HepG2 (cell line): ENCODE measurements at regions not wholly inside any gene's neighbourhood (a gene's known extent, or its start where the extent isn't known, plus 50 kb on each side); places are given as distances from the start of the nearest gene placed in this dataset.

Source experiments
- ATAC-seq: fragments of 200-7000 bp; cut with Tn5 transposase; 3 replicates; pipeline ENCODE4 v1.9.1; 2020; ENCODE audit warnings: mild to moderate bottlenecking, moderate library complexity
- BruUV-seq: library from RNA; stranded (reverse); fragments of 400-500 nt; replicated peaks from 2 replicates; lab custom pipeline; 2021; lab: Mats Ljungman, UMichigan
- CTCF ChIA-PET: fragments of 300-600 bp; formaldehyde crosslinking; extraction: SDS; loops from one replicate; lab custom pipeline; 2021; ENCODE audit warnings: low total read pairs, inconsistent platforms, low intra/inter-chr PET ratio; lab: Yijun Ruan, JAX
- POLR2A ChIA-PET: fragments of 350-600 bp; sonication (Branson Sonifier 250); formaldehyde crosslinking; loops from one replicate; lab custom pipeline; 2020; ENCODE audit warnings: antibody characterized with exemption, inconsistent platforms; lab: Yijun Ruan, JAX
- DNase-seq: peaks from one replicate; pipeline ENCODE4 v3.0.0-alpha.2; 2015; ENCODE audit warnings: low spot score
- FAIRE-seq: peaks from 3 replicates; lab custom pipeline; 2011; peaks lifted over from hg19 to GRCh38; lab: Jason Lieb, UNC
- H2AFZ ChIP-seq: one replicate; pipeline ENCODE4 v1.6.1; 2011; ENCODE audit warnings: low read length, inconsistent platforms
- H3K27ac ChIP-seq: fragments of 300-600 bp; 3 replicates; pipeline ENCODE4 v1.8.0; 2011; ENCODE audit warnings: mixed run types, mild to moderate bottlenecking, mixed read lengths, low read length, inconsistent platforms; ENCODE audit not compliant: insufficient read depth; ENCODE audit errors: extremely low read length
- H3K27me3 ChIP-seq, 2 experiments: fragments of 200-600 bp in 1 of 2; 2 replicates in 1 of 2; 3 replicates in 1 of 2; pipeline versions ENCODE4 v1.6.0 to v1.8.0; 2011; ENCODE audit warnings: low read length in 2 of 2, mild to moderate bottlenecking in 2 of 2, moderate library complexity in 2 of 2, inconsistent platforms in 1 of 2; ENCODE audit not compliant: insufficient read depth in 2 of 2, control insufficient read depth in 1 of 2
- H3K36me3 ChIP-seq, 2 experiments: fragments of 200-600 bp in 1 of 2; replicated peaks in 1 of 2; 2 replicates in 1 of 2; 3 replicates in 1 of 2; pipeline versions ENCODE4 v1.5.1 to v1.8.0; 2011; ENCODE audit warnings: low read length in 2 of 2, inconsistent platforms in 1 of 2; ENCODE audit not compliant: insufficient read depth in 2 of 2, control insufficient read depth in 1 of 2
- H3K4me1 ChIP-seq: 2 replicates; pipeline ENCODE4 v1.5.1; 2012; ENCODE audit warnings: low read length, inconsistent platforms; ENCODE audit not compliant: insufficient read depth
- H3K4me2 ChIP-seq: 2 replicates; pipeline ENCODE4 v1.6.0; 2011; ENCODE audit warnings: low read depth, low read length, inconsistent platforms
- H3K4me3 ChIP-seq, 3 experiments: fragments of 200-600 bp in 1 of 3; sonication (generic), shearing (Covaris generic) in 1 of 3; replicated peaks in 1 of 3; 2 replicates each; pipeline ENCODE4 v1.5.1; 2011 to 2016; ENCODE audit warnings: low read length in 3 of 3, inconsistent platforms in 2 of 3, low read depth in 2 of 3, mild to moderate bottlenecking in 2 of 3, control low read depth in 1 of 3, mixed read lengths in 1 of 3; ENCODE audit not compliant: insufficient read depth in 1 of 3
- H3K79me2 ChIP-seq: one replicate; pipeline ENCODE4 v1.6.1; 2011; ENCODE audit warnings: low read length, inconsistent platforms; ENCODE audit not compliant: insufficient read depth
- H3K9ac ChIP-seq: 2 replicates; pipeline ENCODE4 v1.6.0; 2011; ENCODE audit warnings: mild to moderate bottlenecking, low read depth, low read length, inconsistent platforms; ENCODE audit not compliant: insufficient read depth
- H3K9me3 ChIP-seq: 2 replicates; pipeline ENCODE4 v1.5.1; 2012; ENCODE audit warnings: mild to moderate bottlenecking, low read length
- H4K20me1 ChIP-seq: 2 replicates; pipeline ENCODE4 v1.6.0; 2011; ENCODE audit warnings: inconsistent platforms, mild to moderate bottlenecking, low read length, moderate library complexity; ENCODE audit not compliant: insufficient read depth
- ERF ChIP-seq: IDR thresholded peaks from 2 replicates; pipeline ENCODE4 v1.6.1; 2018; ENCODE audit warnings: missing biosample characterization, missing genetic modification reagents
- JUN ChIP-seq: sonication (generic); formaldehyde crosslinking; IDR thresholded peaks from 2 replicates; pipeline ENCODE4 v1.4.0; 2020; ENCODE audit warnings: mild to moderate bottlenecking, missing genetic modification reagents
- NFYB ChIP-seq: sonication (generic); formaldehyde crosslinking; IDR thresholded peaks from 2 replicates; pipeline ENCODE4 v1.4.0; 2020; ENCODE audit warnings: missing genetic modification reagents
- RARG ChIP-seq: sonication (generic); formaldehyde crosslinking; IDR thresholded peaks from 2 replicates; pipeline ENCODE4 v1.4.0; 2020; ENCODE audit warnings: low read depth, mild to moderate bottlenecking, missing genetic modification reagents
- ZBTB7A ChIP-seq: sonication (generic); formaldehyde crosslinking; IDR thresholded peaks from 2 replicates; pipeline ENCODE4 v1.8.0; 2022; ENCODE audit warnings: mild to moderate bottlenecking, missing genetic modification reagents
- ZNF101 ChIP-seq: sonication (generic); formaldehyde crosslinking; IDR thresholded peaks from 2 replicates; pipeline ENCODE4 v1.4.0; 2020; ENCODE audit warnings: mild to moderate bottlenecking, low read depth, missing genetic modification reagents, borderline replicate concordance
- ZNF614 ChIP-seq: IDR thresholded peaks from 2 replicates; pipeline ENCODE4 v1.6.1; 2018; ENCODE audit warnings: missing biosample characterization, missing genetic modification reagents, inconsistent platforms, borderline replicate concordance
- WGBS: methylation state at CpG from one replicate; pipeline ENCODE4 v1.1.6; 2017; ENCODE audit warnings: low lambda C conversion rate; 5-methylcytosine and 5-hydroxymethylcytosine counted together
- in situ Hi-C: cut with HindIII; loops from 2 replicates; pipeline ENCODE4 v1.10.0; 2017; ENCODE audit warnings: low pct_unique_long_range_greater_than_20kb; ENCODE audit not compliant: extremely low pct_ligation_motif_present
- intact Hi-C: fragments of 100-400 bp; cut with micrococcal nuclease; formaldehyde crosslinking; loops from one replicate; pipeline ENCODE4 v1.10.0; 2022; ENCODE audit not compliant: unreplicated experiment
- TF ChIP-seq, protein P1 (sequence below): IDR thresholded peaks from 2 replicates; pipeline ENCODE4 v1.6.1; 2016; ENCODE audit warnings: missing compliant biosample characterization, missing genetic modification reagents, borderline replicate concordance

GRCh38 chr13:77384999-77385398 is 58.1 kb upstream of the MYCBP2 start:
- Histone ChIP-seq H3K9ac (no peak overlapping the region), H3K4me2 (no peak overlapping the region), H3K4me3 (no peak overlapping the region), H3K79me2 (no peaks in the 10 kb centered on the region), H2AFZ (no peak overlapping the region), H3K36me3 (no peaks in the 10 kb centered on the region), H3K9me3 (no peaks in the 10 kb centered on the region), H4K20me1 (no peaks in the 10 kb centered on the region), H3K27ac (no peak overlapping the region), H3K27me3 (no peaks in the 10 kb centered on the region), H3K4me1 (no peaks in the 10 kb centered on the region)
- ATAC-seq (no peak), FAIRE-seq (no peak), DNase-seq (no peak)
- POLR2A ChIA-PET, result no interaction called here
- CTCF ChIA-PET, result no interaction called here
- TF ChIP-seq ZBTB7A (CRISPR knock-in tag) (no peak), ZNF614 (CRISPR knock-in tag) (no peak), ZNF101 (CRISPR knock-in tag) (no peak), ERF (CRISPR knock-in tag) (no peak), RARG (CRISPR knock-in tag) (no peak), NFYB (no peak)
- TF ChIP-seq, protein P1, sequence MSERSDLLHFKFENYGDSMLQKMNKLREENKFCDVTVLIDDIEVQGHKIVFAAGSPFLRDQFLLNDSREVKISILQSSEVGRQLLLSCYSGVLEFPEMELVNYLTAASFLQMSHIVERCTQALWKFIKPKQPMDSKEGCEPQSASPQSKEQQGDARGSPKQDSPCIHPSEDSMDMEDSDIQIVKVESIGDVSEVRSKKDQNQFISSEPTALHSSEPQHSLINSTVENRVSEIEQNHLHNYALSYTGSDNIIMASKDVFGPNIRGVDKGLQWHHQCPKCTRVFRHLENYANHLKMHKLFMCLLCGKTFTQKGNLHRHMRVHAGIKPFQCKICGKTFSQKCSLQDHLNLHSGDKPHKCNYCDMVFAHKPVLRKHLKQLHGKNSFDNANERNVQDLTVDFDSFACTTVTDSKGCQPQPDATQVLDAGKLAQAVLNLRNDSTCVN (CRISPR knock-in tag), result no peak
- intact Hi-C loops (no loop called here), in situ Hi-C loops (no loop called here)
- BruUV-seq, result no TSS peak

DNA sequence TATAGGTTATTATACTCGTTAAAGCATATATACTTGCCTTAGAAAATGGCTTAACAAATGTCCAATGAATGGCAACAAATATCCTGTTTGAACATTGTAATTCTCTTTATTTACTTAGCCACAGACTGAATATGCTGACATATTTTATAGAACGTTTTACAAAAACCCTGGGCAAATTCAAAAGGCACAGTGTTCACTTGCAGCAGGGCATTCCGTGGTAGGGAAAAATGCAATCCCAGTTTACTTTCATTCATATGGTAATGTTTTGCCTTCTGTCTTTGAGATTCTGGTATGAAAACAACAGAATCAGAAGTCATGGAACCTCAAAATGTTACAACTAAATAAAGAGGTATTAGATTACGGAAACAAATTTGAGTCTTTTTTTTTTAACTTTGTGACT is 56.2 kb upstream of the MYCBP2 start:
- no peaks in the 10 kb centered on the region for H3K9me3 ChIP-seq
- in situ Hi-C loops, result no loop called here
- ChIA-PET CTCF (no interaction called here), POLR2A (no interaction called here)
- no peaks in the 10 kb centered on the region for H4K20me1 ChIP-seq
- H3K79me2 ChIP-seq, result no peaks in the 10 kb centered on the region
- no peaks in the 10 kb centered on the region for H3K36me3 ChIP-seq
- no peak overlapping the region for H3K27ac ChIP-seq
- H3K27me3 ChIP-seq, result no peaks in the 10 kb centered on the region
- FAIRE-seq (no peak), DNase-seq (no peak), ATAC-seq (no peak)
- no peak overlapping the region for H2AFZ ChIP-seq
- no peak overlapping the region for H3K4me3 ChIP-seq
- WGBS, result 27% methylated on average over 4 of the region's 4 CpGs
- intact Hi-C loops, result no loop called here
- no peak for TF ChIP-seq JUN (CRISPR knock-in tag)
- no peaks in the 10 kb centered on the region for H3K4me1 ChIP-seq
- H3K9ac ChIP-seq, result no peak overlapping the region
- BruUV-seq, result no TSS peak
- H3K4me2 ChIP-seq, result no peak overlapping the region
